Mucosa of gallbladder (tissue), 1 donor: ENCODE measurements at regions not wholly inside any gene's neighbourhood (a gene's known extent, or its start where the extent isn't known, plus 50 kb on each side); places are given as distances from the start of the nearest gene placed in this dataset.
"Not testable (repeated sequence)": the region's sequence is repeated elsewhere in the genome, so short reads cannot be mapped to it uniquely, and the experiment has no call there.

ENCODE experiments used
- DNase-seq: peaks from one replicate; pipeline ENCODE4 v3.0.0-alpha.2; 2020; ENCODE audit warnings: low spot score
- donor health status: DM: no; HTN: no; CAD: no.

DNA sequence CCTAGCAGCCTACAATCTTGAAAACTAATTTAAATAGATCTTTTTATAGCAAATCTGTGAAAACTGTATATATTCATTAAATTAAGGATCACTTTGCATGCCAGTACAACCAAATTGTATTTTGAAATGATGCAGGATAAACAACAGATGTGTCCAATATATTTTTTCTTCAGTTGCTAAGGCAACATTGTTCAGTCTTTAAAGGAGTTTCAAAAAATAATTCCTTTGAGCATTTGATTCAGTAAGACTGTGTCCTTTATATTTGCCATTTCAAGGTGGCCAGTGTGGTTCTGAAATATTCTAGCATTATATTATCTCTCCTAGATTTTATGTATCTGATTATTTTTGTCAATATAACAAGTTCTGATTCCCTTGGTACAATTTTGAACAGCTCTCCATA, 254.7 kb downstream of the PLOD2 start:
- no peak for DNase-seq

DNA sequence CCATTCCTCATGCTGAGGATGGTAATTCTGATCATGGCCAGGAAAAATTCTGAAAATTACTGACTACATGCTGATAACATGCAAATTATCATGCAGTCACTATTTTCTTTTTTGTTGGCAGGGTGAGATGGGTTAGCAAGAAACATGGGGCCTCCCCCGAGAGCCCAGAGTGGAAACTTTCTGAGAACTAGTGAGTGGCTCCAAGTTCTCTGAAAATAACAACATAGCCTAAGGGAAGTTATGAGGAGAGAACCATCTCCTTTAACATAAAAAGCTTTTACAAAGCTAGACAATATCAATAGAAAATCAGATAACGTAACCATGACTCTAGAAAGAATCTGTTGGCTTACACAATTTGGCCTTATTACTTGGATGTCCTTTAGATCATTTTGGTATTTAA, 254.2 kb downstream of the PLOD2 start:
- no peak for DNase-seq

DNA sequence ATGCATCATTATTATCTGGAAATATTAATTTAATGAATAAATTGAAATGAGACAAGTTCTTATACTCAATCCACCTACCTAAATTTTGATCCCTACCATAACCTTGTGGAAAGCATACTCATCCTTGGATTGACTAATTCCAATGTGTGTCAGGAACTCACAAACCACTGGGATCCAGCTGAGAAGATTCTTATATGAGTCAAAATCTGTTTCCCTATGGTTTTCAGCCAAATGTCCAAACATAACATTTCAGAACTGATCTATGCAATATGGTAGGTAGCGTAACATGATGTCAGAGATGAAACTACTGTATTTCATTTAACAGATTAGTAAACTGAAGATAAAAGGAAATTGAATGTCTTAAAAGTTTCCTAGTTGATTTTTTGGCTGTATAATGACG, 250.0 kb downstream of the PLOD2 start:
- DNase-seq = no peak

GRCh38 chr3:145915787-145916186, 245.2 kb downstream of the PLOD2 start:
- no peak for DNase-seq

GRCh38 chr3:145927736-145928135, 233.2 kb downstream of the PLOD2 start:
- not testable (repeated sequence) for DNase-seq

DNA sequence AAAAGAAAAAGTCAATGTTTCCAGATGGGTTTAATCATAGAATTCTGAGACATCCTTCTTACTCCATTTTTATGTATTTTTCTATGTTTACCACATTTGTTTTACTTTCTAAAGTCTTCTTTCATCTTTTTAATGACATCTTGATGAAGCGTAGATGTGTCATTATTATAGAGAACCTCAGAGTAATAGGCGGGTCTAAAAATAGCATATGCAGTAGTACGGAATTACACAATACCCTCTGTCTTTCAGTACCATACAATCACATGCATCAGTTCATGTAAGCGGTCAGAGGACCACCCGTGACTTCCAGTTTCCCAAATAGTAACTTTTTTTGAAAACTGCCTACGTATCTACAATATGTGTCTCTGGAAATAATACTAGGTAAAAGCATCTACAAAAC, 224.0 kb downstream of the PLOD2 start:
- no peak for DNase-seq

DNA sequence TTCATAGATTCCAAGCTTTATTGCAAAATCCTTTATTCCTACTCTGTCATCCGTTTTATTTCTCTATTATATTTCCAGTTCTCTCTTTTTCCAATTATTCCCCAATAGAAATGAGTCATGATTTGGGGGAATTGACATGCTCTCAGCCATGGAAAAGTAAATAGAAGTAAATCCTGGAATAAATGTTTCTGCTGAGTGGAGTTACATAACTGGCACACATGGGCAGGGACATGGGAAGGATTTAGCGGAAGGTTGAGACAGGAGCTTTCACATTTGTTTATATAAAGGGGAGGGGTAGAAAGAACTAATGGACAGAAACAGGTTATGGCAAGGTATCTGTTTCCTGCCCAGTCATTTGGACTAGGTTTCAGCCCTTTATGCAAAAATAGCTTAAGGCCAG, 221.6 kb downstream of the PLOD2 start:
- DNase-seq = no peak

DNA sequence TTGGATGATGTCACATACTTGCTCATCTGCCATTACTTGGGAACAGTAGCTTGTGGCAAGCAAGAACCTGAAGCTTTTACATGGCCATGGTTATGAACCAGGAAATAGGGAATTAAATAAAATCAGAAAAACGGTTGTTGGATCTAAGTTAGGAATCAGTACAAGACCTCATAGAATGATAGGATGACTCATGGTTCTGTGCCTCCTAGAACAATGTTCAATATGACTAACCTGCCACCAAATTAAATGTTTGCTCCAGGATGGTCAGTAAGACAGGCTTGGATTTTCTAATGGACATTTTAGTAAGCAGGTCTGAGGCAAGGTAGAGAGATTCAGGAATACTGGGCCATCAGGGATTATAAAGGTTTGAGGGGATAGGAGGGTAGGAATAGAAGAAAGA, 218.9 kb downstream of the PLOD2 start:
- DNase-seq = no peak

GRCh38 chr3:145943952-145944351, 217.0 kb downstream of the PLOD2 start:
- no peak for DNase-seq

DNA sequence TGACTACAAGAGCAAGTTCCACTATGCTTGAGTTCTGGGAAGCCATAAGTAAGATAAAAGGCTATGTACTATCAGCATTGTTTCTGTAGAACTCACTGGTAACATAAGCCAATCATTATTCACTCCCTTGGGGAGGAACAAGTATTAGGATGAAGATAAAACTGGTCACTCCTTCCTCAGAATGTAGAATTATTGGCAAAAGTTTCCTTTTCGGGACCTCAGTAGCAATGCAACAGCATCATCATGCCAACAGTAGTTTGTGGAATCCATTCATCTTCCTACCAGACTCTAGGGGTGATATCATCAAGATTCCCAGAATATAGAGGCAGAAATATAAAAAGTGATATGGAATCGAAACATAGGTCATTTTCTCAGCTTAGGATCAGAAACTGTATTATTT, 209.5 kb downstream of the PLOD2 start:
- no peak for DNase-seq

DNA sequence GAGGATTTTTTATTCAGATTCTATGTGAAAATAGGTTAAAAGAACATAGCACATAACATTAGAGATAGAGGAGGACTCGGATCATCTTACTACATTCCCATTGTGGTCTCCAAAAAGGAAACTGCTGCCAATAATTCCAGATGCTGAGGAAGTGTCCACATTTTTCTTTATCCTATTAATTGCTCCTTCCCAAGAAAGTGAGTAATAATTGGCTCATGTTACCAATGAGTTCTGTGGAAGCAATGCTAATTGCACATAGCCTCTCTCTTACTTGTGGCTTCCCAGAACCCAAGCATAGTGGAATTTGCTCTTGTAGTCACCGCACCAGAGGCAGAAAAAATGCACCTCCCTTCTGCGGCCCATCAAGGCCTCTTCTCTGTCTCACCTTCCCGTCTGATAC, 208.4 kb downstream of the PLOD2 start:
- DNase-seq = no peak

DNA sequence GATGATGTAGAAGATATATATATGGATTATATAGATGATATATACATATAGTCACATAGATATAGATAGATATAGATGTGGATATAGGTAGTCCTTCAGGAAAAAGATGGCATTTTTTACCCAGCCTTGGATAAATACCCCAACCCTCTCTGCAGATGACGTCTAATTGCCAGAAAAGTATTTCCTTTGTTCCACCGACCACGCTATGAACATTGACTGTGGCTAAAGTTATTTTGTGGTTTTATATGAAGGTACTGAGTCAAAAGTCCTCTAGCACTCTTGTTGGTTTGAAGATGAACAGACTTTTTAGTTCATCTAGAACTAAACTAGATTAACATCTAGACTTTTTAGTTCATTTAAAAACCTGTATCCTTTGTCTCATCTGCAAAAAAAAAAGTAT, 207.7 kb downstream of the PLOD2 start:
- no peak for DNase-seq

- DNase-seq = no peak
Observed at GRCh38 chr3:145959457-145960088, 201.4 kb downstream of the PLOD2 start.

- DNase-seq = no peak
Observed at GRCh38 chr3:145963111-145963510, 197.9 kb downstream of the PLOD2 start.

- no peak for DNase-seq
Observed at GRCh38 chr3:145967043-145967442, 193.9 kb downstream of the PLOD2 start.

DNA sequence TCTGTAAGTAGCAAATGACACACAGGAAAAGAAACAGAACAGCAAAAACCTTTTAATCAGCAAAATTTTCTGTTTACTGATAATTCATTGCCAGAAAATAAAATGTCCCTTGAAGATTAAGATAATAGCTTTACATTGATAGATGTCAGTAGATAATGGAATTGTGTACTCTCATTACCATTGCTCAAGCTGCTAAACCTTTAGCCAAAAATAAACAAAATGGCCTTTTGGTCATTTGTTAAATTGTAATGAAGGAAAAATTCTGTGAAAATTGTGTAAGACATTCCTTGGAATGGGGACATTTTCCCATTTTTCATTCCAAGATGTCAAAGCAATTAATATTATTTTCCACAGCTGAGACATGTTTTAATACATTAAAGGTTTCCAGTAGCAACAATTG, 189.8 kb downstream of the PLOD2 start:
- DNase-seq = no peak

DNA sequence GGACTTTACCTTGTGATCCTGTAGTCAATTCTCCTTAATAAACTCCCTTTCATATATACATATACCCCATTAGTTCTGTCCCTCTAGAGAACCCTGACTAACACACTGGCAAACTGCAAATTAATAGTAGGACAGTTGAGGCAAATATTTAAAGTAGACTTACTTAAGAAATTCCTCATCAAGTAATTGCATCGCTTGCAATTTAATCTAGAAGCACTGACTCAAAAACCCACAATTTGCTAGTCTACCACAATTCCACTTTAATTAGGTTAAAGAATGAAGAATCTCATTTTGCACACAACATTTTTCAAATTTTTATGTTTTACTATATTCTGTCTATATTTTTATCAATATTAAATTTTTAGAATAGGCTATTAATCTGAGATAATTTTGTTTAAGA, 188.1 kb downstream of the PLOD2 start:
- DNase-seq = no peak

DNA sequence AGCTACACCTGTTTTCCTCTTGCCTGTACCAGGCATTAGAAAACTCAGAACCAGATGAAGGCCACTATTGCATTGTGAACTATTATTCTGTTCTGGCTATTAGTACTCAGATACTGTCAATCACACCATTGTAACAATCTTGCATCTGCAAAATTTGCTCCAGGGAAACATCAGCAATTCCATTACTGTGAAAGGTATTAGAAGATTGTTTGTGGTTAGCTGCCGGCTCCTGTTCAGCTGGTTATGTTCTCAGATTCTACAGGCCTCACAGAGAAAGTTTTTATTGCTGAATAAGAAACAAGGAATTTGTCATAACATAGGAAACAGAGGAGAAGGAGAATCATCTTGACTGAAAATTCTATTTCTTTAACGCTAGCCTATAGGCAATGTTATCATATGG, 179.9 kb downstream of the PLOD2 start:
- no peak for DNase-seq

- DNase-seq = no peak
Observed at GRCh38 chr3:145983101-145983500, 177.9 kb downstream of the PLOD2 start.
